H1 (cell line): ENCODE measurements at regions not wholly inside any gene's neighbourhood (a gene's known extent, or its start where the extent isn't known, plus 50 kb on each side); places are given as distances from the start of the nearest gene placed in this dataset.

Experiments
- CTCF ChIA-PET: fragments of 300-600 bp; sonication (Branson Sonifier 250); formaldehyde crosslinking; loops from one replicate; lab custom pipeline; 2021; ENCODE audit not compliant: partially characterized antibody; lab: Charles Lee
- POLR2A ChIA-PET: fragments of 300-600 bp; sonication (Branson Sonifier 250); formaldehyde crosslinking; loops from one replicate; lab custom pipeline; 2021; ENCODE audit warnings: inconsistent platforms; ENCODE audit not compliant: partially characterized antibody; lab: Charles Lee
- DNase-seq, 2 experiments: peaks; one replicate each; pipeline versions ENCODE4 v3.0.0 to v3.0.0-alpha.2; 2010 to 2022; ENCODE audit warnings: low spot score in 2 of 2, low read depth in 1 of 2, mixed read lengths in 1 of 2
- FAIRE-seq: peaks from 2 replicates; lab custom pipeline; 2011; peaks lifted over from hg19 to GRCh38; lab: Jason Lieb, UNC
- H2AFZ ChIP-seq: 2 replicates; pipeline ENCODE4 v1.8.1; 2012; ENCODE audit warnings: low read length, inconsistent platforms
- H2AK5ac ChIP-seq: 2 replicates; pipeline ENCODE4 v1.6.1; 2013; ENCODE audit warnings: low read depth, low read length
- H2BK120ac ChIP-seq: replicated peaks from 2 replicates; pipeline ENCODE3; 2013; ENCODE audit warnings: low read depth, low read length, inconsistent platforms
- H2BK12ac ChIP-seq: 2 replicates; pipeline ENCODE4 v1.6.1; 2013; ENCODE audit warnings: low read depth, low read length
- H2BK15ac ChIP-seq: 2 replicates; pipeline ENCODE4 v1.6.1; 2013; ENCODE audit warnings: low read length
- H2BK20ac ChIP-seq: 2 replicates; pipeline ENCODE4 v1.6.1; 2013; ENCODE audit warnings: low read length
- H2BK5ac ChIP-seq: 2 replicates; pipeline ENCODE4 v1.6.1; 2013; ENCODE audit warnings: low read depth, low read length
- H3K14ac ChIP-seq: 2 replicates; pipeline ENCODE4 v1.6.1; 2013; ENCODE audit warnings: inconsistent platforms; ENCODE audit not compliant: insufficient read length
- H3K18ac ChIP-seq: 2 replicates; pipeline ENCODE4 v1.6.1; 2013; ENCODE audit warnings: low read length; ENCODE audit errors: extremely low read depth
- H3K23ac ChIP-seq: 2 replicates; pipeline ENCODE4 v1.6.1; 2013; ENCODE audit warnings: inconsistent platforms; ENCODE audit not compliant: insufficient read length
- H3K23me2 ChIP-seq: 2 replicates; pipeline ENCODE4 v1.6.1; 2013; ENCODE audit warnings: low read depth, low read length
- H3K27ac ChIP-seq: 2 replicates; pipeline ENCODE4 v1.6.1; 2011; ENCODE audit warnings: low read depth, low read length, inconsistent platforms
- H3K27me3 ChIP-seq, 4 experiments: replicated peaks in 1 of 4; 1 replicate in 1 of 4; 2 replicates in 3 of 4; pipeline versions ENCODE4 v1.6.1 to v1.8.1; 2011 to 2013; ENCODE audit warnings: low read length in 3 of 4, mild to moderate bottlenecking in 3 of 4, inconsistent platforms in 2 of 4, mixed read lengths in 2 of 4, moderate library complexity in 1 of 4; ENCODE audit not compliant: control insufficient read depth in 3 of 4, insufficient read depth in 3 of 4; ENCODE audit errors: extremely low read depth in 1 of 4
- H3K36me3 ChIP-seq, 4 experiments: 2 replicates each; pipeline versions ENCODE4 v1.6.1 to v1.8.1; 2011 to 2013; ENCODE audit warnings: mild to moderate bottlenecking in 4 of 4, low read length in 3 of 4, moderate library complexity in 2 of 4, control low read depth in 1 of 4, inconsistent platforms in 1 of 4; ENCODE audit not compliant: insufficient read depth in 4 of 4, control insufficient read depth in 2 of 4
- H3K4ac ChIP-seq: replicated peaks from 2 replicates; pipeline ENCODE3; 2013; ENCODE audit warnings: low read length, low read depth, mixed read lengths, inconsistent platforms; ENCODE audit not compliant: insufficient read length
- H3K4me1 ChIP-seq, 4 experiments: replicated peaks in 1 of 4; 1 replicate in 1 of 4; 2 replicates in 3 of 4; pipeline versions ENCODE4 v1.6.1 to v1.8.1; 2011 to 2013; ENCODE audit warnings: low read length in 3 of 4, inconsistent platforms in 2 of 4, mixed read lengths in 1 of 4; ENCODE audit not compliant: insufficient read depth in 4 of 4, control insufficient read depth in 3 of 4
- H3K4me2 ChIP-seq, 2 experiments: 2 replicates each; pipeline versions ENCODE4 v1.6.1 to v1.8.1; 2011 to 2013; ENCODE audit warnings: low read depth in 2 of 2, low read length in 2 of 2, control low read depth in 1 of 2, inconsistent platforms in 1 of 2, mild to moderate bottlenecking in 1 of 2; ENCODE audit not compliant: insufficient read depth in 1 of 2
- H3K4me3 ChIP-seq, 4 experiments: fragments of 200-600, 300-600 bp in 1 of 4; sonication (generic), shearing (Covaris generic), sonication (Bioruptor Twin) in 1 of 4; 2 replicates each; pipeline versions ENCODE4 v1.5.1 to v1.8.1; 2011 to 2016; ENCODE audit warnings: low read length in 4 of 4, low read depth in 3 of 4, control low read depth in 2 of 4, inconsistent platforms in 2 of 4, mild to moderate bottlenecking in 2 of 4, mixed read lengths in 1 of 4, moderate library complexity in 1 of 4; ENCODE audit not compliant: insufficient read depth in 2 of 4; ENCODE audit errors: extremely low read depth in 1 of 4
- H3K56ac ChIP-seq: replicated peaks from 2 replicates; pipeline ENCODE3; 2013; ENCODE audit warnings: low read depth, mild to moderate bottlenecking, mixed read lengths, low read length, inconsistent platforms; ENCODE audit not compliant: insufficient read length
- H3K79me1 ChIP-seq: 2 replicates; pipeline ENCODE4 v1.6.1; 2013; ENCODE audit warnings: low read depth, low read length, control low read depth
- H3K79me2 ChIP-seq, 2 experiments: 2 replicates each; pipeline versions ENCODE4 v1.6.1 to v1.8.1; 2012 to 2013; ENCODE audit warnings: low read length in 2 of 2, mild to moderate bottlenecking in 2 of 2, inconsistent platforms in 1 of 2; ENCODE audit not compliant: insufficient read depth in 2 of 2, control insufficient read depth in 1 of 2
- H3K9ac ChIP-seq, 4 experiments: replicated peaks in 1 of 4; 1 replicate in 1 of 4; 2 replicates in 3 of 4; pipeline versions ENCODE4 v1.6.1 to v1.8.1; 2011 to 2013; ENCODE audit warnings: low read depth in 3 of 4, low read length in 3 of 4, control low read depth in 2 of 4, mild to moderate bottlenecking in 2 of 4, moderate library complexity in 2 of 4, inconsistent platforms in 1 of 4; ENCODE audit errors: extremely low read depth in 1 of 4
- H3K9me3 ChIP-seq, 2 experiments: 2 replicates each; pipeline versions ENCODE4 v1.6.1 to v1.8.1; 2012 to 2013; ENCODE audit warnings: mild to moderate bottlenecking in 2 of 2, moderate library complexity in 2 of 2, control low read depth in 1 of 2, inconsistent platforms in 1 of 2, low read depth in 1 of 2, low read length in 1 of 2, mixed read lengths in 1 of 2; ENCODE audit not compliant: insufficient read depth in 2 of 2
- H4K20me1 ChIP-seq, 2 experiments: replicated peaks in 1 of 2; 2 replicates each; pipeline versions ENCODE3 to v1.8.1; 2011 to 2013; ENCODE audit warnings: inconsistent platforms in 2 of 2, low read length in 2 of 2, mild to moderate bottlenecking in 1 of 2; ENCODE audit not compliant: insufficient read depth in 2 of 2, control insufficient read depth in 1 of 2
- H4K5ac ChIP-seq: 2 replicates; pipeline ENCODE4 v1.6.1; 2013; ENCODE audit warnings: low read length, low read depth, mixed read lengths, inconsistent platforms; ENCODE audit not compliant: insufficient read length
- H4K8ac ChIP-seq: 2 replicates; pipeline ENCODE4 v1.8.0; 2013; ENCODE audit warnings: mild to moderate bottlenecking, moderate library complexity, low read length, inconsistent platforms; ENCODE audit not compliant: insufficient read depth; ENCODE audit errors: extremely low read depth
- H4K91ac ChIP-seq: replicated peaks from 2 replicates; pipeline ENCODE3; 2013; ENCODE audit warnings: low read length, mixed read lengths, inconsistent platforms; ENCODE audit not compliant: insufficient read length
- CBX5 ChIP-seq: fragments of 300-800, 300-1000 bp; sonication (generic); IDR thresholded peaks from 2 replicates; pipeline ENCODE4 v1.7.1; 2016; ENCODE audit warnings: antibody characterized with exemption, low read length, low read depth
- EZH2 ChIP-seq: fragments of 200-600 bp; sonication (generic); IDR thresholded peaks from 2 replicates; pipeline ENCODE4 v1.7.1; 2012; ENCODE audit warnings: low read depth, mild to moderate bottlenecking, moderate library complexity, low read length, inconsistent platforms; ENCODE audit not compliant: severe bottlenecking
- WGBS, 2 experiments: shearing (Covaris generic) in 1 of 2; methylation state at CpG; one replicate each; pipeline versions ENCODE4 v1.1.6 to v1.1.7; 2013 to 2015; ENCODE audit warnings: low lambda C conversion rate in 2 of 2, mixed read lengths in 2 of 2, inconsistent platforms in 1 of 2, low coverage in 1 of 2, missing lambda C conversion rate in 1 of 2; ENCODE audit not compliant: insufficient replicate concordance in 2 of 2, insufficient coverage in 1 of 2, insufficient read length in 1 of 2; ENCODE audit errors: extremely low coverage in 1 of 2, missing lambda C conversion rate in 1 of 2; 5-methylcytosine and 5-hydroxymethylcytosine counted together
- TF ChIP-seq, protein P1 (sequence below), 3 experiments: IDR thresholded peaks; 1 replicate in 2 of 3; 2 replicates in 1 of 3; pipeline versions ENCODE4 v1.5.1 to v1.6.1; 2011; ENCODE audit warnings: low read length in 3 of 3, mild to moderate bottlenecking in 3 of 3, inconsistent platforms in 2 of 3, low read depth in 1 of 3, moderate library complexity in 1 of 3; ENCODE audit not compliant: insufficient read depth in 1 of 3; ENCODE audit errors: control extremely low read depth in 1 of 3

- no peak overlapping the region for H2BK120ac ChIP-seq
- WGBS, 2 experiments = 87% methylated on average over 4 of the region's 4 CpGs; no CpG with 5 or more reads in 1 of the 2 experiments
- ChIA-PET POLR2A (no interaction called here), CTCF (interaction anchor here (0.9 kb wide), 1 partner anchor 164 kb away, joined by 3 read pairs; the partner anchor contains the start of gene TMEM144)
- no peaks in the 10 kb centered on the region; a peak in 1 of 8 replicates for H3K36me3 ChIP-seq
- H3K27ac ChIP-seq = no peak overlapping the region
- H3K79me1 ChIP-seq = no peaks in the 10 kb centered on the region
- no peak overlapping the region for H2AFZ ChIP-seq
- no peak overlapping the region for H2AK5ac ChIP-seq
- H3K56ac ChIP-seq = no peak overlapping the region
- no peak overlapping the region for H2BK5ac ChIP-seq
- H3K9me3 ChIP-seq = no peaks in the 10 kb centered on the region
- no peaks in the 10 kb centered on the region for H3K23me2 ChIP-seq
- H3K4ac ChIP-seq = no peak overlapping the region
- no peak overlapping the region for H3K18ac ChIP-seq
- no peak overlapping the region for H3K14ac ChIP-seq
- no peak overlapping the region for H3K23ac ChIP-seq
- H3K27me3 ChIP-seq = no peaks in the 10 kb centered on the region
- H3K9ac ChIP-seq = no peak overlapping the region
- FAIRE-seq (no peak), DNase-seq (no peak)
- TF ChIP-seq EZH2 (no peak), CBX5 (no peak)
- TF ChIP-seq, protein P1, sequence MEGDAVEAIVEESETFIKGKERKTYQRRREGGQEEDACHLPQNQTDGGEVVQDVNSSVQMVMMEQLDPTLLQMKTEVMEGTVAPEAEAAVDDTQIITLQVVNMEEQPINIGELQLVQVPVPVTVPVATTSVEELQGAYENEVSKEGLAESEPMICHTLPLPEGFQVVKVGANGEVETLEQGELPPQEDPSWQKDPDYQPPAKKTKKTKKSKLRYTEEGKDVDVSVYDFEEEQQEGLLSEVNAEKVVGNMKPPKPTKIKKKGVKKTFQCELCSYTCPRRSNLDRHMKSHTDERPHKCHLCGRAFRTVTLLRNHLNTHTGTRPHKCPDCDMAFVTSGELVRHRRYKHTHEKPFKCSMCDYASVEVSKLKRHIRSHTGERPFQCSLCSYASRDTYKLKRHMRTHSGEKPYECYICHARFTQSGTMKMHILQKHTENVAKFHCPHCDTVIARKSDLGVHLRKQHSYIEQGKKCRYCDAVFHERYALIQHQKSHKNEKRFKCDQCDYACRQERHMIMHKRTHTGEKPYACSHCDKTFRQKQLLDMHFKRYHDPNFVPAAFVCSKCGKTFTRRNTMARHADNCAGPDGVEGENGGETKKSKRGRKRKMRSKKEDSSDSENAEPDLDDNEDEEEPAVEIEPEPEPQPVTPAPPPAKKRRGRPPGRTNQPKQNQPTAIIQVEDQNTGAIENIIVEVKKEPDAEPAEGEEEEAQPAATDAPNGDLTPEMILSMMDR (IDR thresholded peaks at IDR 0.05; ENCODE audit: control extremely low read depth in 1 of 3, insufficient read depth in 1 of 3, low read depth in 1 of 3, low read length in 3 of 3) = no peak
- H2BK15ac ChIP-seq = no peak overlapping the region
- no peak overlapping the region for H2BK12ac ChIP-seq
- H4K8ac ChIP-seq = no peak overlapping the region
- no peaks in the 10 kb centered on the region for H3K4me1 ChIP-seq
- H2BK20ac ChIP-seq = no peak overlapping the region
- no peak overlapping the region for H4K91ac ChIP-seq
- no peak overlapping the region for H3K4me3 ChIP-seq
- no peaks in the 10 kb centered on the region for H3K79me2 ChIP-seq
- no peak overlapping the region for H3K4me2 ChIP-seq
- H4K20me1 ChIP-seq = no peaks in the 10 kb centered on the region
- H4K5ac ChIP-seq = no peak overlapping the region
These were observed 147.4 kb upstream of the RXFP1 start for GRCh38 chr4:158374318-158374717.
